ENCODE measurements at regions not wholly inside any gene's neighbourhood (a gene's known extent, or its start where the extent isn't known, plus 50 kb on each side); places are given as distances from the start of the nearest gene placed in this dataset.
"Not testable (repeated sequence)": the region's sequence is repeated elsewhere in the genome, so short reads cannot be mapped to it uniquely, and the experiment has no call there.

DNA sequence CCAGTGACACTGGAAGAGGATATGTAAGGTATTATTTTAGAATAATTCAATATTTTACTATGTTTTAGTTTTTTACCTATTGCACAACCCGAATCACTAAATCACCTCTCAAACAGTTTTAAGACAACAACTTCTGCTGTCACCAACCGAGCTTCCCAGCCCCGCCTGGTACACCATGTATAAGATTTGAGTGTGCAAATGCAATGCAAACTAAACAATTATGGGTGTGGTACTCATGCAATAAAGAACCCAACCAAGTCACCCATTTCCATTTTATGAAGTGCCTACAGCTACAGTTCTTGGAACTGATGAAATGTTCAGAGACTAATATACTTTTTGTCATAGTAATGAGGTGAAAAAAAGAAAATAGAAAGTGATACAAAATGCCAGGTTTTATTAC, 256.2 kb downstream of the TAFA4 start:
- no peak for DNase-seq

DNA sequence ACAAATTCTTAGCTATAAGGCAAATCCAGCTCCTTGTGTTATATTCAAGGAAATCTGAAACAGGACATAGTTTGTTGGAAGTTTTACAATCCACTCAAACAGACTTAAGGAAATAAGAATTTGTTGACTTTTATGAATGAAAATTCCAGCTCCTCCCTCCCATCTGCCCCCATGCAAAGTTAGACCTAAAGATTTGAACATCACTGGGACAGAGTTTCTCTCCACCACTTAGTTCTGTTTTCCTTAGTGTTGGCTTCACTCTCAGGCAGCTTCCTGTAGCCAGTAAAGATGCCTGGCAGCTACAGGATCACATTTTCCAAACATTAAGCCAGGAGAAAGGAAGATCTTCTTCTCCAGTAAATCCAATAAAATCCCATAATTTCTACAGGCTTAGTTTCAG, 265.0 kb downstream of the TAFA4 start:
- peak; percentile 31 for DNase-seq

DNA sequence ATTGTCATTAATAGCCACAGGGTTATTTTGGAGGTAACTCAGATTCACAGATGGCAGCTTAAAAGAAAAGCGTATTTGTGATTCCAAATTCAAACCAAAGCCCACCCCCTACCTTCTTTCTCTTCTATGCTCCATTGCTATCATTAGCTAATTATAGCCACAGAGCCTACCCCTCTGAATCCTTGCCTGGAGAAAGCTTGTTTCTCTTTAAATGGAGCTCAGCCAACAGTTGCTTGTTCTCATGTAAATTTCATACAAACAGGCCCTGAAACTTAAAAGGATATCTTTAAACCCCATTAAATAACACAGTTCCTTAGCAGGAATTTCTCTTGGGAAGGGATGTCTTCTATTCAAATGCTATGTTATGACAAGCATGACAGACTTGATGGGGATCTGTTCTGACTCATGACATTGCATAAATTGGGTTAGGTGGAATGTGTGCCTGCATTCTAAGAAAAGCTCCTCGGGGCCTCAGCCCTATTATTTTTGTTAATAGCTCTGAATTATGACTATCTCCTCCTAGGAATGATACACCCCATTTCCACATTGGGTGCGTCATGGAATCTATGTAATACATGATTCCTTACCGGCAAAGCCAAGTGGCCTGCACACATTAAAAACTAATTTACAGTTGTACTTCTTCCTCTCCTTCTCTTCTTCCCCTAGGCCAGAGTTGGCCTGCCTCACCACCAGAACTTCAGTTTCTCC, 265.8 kb downstream of the TAFA4 start:
- DNase-seq = peak; percentile 56

DNA sequence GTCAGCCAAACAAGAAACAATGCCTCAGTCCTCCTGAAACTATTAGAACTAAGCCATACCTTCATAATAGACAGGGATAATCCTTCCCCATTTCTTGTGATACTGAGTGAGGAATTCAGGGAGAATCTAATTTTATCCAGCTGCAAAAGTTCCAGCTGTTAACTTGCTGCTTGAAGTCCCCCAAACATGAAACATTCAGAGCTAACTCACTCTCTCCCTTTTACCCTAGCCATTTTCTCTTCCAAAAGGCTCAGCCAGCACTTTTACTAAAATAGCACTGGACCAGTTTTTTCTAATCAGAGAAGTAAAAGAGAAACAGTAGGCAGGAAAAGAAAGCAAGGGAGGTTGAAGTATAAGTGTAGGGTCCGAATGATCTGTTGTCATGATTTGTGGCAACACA, 268.1 kb downstream of the TAFA4 start:
- no peak for DNase-seq

DNA sequence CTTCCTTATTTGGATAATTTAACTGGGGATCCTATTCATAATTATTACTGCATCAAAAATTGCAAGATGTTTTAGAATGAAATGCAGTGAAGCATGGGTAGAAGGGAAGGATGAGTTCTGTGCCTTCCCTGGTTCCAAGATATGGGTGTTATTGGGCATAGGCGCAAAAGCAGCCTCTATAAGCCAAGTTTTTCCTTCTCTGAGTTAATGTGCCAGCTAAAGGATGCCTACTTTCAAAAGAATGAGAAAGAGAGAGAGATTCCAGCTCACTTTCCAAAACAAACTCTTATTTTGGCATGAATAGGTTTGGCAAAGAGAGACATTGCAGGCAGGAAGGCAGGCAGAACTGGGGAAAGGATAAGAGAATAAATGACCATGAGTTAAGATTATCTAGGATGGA, 270.2 kb downstream of the TAFA4 start:
- no peak for DNase-seq

DNA sequence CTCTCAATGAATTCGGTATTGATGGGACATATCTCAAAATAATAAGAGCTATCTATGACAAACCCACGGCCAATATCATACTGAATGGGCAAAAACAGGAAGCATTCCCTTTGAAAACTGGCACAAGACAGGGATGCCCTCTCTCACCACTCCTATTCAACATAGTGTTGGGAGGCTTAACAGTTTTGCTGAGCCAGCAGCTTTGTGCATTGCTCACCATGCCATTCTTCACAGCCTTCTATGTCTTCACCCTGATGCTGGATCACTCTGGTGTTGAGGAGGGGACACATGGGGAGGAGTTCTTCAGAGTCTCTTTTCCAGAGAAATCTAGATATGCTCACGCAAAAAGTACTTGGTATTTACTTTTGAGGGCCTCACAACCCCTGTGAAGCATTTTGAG, 281.7 kb downstream of the TAFA4 start:
- DNase-seq = not testable (repeated sequence)

DNA sequence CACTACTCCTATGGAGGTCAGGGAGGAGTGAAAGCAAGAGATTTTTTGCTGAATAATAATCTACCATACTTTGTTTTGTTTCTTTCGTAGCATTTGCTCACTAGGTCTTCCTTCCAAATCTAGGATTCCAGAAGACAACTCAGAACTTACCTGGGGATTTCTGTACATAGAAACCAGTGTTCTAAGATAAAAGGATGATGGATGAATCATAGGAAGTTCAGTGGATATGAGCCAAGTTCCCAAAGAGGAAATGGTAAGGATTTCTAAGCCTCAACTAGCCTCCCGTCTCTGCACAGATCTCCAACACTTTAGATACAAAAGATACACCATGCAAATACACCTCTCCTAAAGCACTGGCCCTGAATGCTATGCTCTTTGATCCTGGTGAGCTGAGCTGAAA, 283.9 kb downstream of the TAFA4 start:
- no peak for DNase-seq

DNA sequence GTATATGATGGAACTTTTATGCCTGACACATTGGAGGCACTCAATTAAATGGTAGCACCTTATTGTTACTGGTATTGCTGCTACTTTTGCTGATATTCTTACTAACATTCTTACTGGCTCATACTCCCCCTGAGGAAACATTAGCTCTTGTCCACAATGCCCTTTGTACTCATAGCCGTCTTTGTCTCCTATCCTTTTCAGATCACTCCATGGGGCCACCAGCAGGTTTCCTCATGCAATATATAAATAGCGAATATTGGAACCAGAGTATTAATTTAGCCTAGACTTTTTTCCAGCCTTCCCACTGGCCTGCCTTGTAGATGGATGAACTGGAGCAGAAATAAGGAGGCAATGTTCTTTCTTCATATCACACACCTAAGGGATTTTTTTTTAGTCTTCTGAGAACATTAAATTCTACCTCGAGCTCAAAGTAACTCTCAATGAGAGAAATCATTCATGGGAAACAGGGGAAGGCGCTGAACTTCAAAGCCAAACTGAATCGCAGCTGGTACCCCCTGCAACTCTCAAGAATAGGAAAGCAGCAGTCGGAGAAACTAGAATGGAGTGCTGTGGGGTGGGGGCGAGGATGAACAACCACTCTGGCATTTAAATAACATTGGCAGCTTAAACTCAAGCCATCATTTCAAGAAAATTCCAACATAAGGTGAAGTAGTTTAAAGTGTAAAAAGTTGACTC, 300.3 kb downstream of the TAFA4 start:
- DNase-seq = no peak

DNA sequence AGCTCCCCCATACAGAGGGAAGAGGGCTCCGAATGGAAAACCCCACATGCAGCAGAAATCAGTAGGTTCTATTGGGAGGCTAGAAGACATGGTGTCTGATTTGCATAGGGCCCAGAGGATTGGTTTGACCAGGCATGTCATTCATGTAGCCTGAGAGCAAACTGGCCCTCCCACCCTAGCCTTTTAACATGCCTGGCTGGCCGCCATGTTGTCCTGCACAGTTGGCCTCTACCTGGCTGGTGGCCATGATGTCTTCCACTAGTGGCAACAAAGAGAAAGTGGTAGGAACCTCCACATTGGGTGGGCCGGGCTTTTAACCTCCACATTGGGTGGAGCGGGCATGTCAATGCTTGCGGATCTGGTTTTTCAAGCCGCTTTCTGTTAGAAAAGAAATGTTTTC, 312.1 kb downstream of the TAFA4 start:
- no peak for DNase-seq

DNA sequence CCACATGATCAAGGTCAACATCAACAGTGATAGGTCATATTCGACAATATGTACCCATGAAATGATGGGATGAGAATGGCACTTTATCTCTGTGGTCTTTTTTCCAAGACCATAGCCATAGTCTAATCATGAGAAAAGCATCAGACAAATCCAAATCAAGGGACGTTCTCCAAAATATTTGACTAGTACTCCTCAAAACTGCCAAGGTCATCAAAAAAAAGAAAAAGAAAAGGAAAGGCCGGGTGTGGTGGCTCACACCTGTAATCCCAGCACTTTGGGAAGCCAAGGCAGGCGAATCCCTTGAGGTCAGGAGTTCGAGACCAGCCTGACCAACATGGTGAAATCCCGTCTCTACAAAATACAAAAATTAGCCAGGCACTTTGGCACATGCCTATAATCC, 318.3 kb downstream of the TAFA4 start:
- DNase-seq = no peak

DNA sequence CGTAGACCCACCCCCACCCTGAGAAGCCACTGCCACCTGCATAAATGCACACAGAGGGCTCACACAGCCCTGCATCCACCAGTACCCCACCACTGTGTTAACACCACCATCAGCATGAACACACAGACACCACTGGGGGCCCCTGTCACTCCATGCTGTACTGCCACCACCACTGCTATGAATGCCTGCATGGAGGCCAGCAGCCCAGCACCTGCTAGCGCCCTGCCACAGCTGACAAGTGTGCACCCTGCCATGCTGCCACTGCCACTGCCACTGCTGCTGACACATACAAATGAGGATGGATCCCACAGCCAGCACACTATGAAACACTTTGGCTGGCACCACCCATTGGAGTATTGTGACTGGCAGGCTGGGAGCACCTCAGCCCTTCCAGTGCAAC, 361.0 kb downstream of the TAFA4 start:
- no peak for DNase-seq

DNA sequence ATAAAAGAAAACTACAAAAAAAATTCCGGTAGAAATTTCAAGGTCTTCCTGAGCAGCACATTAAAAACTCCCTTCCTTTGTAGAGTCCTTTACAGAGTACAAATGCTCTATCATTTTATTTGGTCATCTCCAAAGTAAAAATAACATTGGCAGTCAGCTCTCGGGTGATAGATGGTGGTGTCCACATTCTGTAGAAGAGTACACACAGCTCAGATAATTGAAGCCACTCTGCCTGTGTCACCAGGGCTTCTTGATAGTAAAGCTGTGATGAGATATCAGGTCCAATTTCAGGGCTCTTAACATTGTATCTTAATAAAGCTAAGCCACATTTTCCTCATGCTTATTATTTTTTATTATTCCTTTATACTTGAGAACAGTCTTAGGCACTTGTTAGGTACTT, 371.6 kb downstream of the TAFA4 start:
- DNase-seq = no peak

DNA sequence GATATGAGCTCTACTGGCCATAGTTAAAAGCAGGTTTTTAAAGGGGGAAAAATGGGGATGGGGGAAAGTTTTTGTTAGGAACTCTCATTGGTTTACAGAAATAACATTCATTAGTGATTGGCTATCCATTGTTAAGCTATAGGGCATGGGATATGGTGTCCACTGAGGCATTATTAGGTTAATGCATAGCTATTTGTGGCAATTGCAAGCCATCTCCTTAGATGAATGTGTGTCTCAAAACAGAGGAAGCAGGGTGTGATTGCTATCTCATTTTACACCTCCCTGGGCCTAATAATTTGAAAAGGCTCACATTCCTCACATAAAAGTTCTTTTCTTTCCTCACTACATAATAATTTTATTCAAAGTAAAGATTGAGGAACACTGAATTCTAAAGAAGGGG, 396.6 kb downstream of the TAFA4 start:
- DNase-seq = no peak

DNA sequence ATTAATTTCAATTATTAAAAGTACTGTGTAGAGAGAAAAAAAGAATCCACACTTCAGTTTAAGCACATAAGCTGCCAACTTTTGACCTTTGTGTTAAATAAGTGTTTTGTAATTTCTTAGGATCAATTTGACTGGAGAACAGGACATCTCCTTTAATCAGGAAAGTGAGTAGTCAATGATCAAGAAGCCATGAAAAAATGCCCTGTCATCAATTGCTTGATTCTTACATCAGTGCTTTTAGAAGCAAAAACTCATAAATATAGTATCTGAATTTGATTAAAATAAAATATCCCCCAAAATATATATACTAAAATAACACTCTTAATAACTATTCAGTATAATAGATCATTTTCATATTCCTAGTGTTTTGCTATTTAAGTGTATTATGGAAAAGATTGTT, 409.0 kb downstream of the TAFA4 start:
- no peak for DNase-seq

DNA sequence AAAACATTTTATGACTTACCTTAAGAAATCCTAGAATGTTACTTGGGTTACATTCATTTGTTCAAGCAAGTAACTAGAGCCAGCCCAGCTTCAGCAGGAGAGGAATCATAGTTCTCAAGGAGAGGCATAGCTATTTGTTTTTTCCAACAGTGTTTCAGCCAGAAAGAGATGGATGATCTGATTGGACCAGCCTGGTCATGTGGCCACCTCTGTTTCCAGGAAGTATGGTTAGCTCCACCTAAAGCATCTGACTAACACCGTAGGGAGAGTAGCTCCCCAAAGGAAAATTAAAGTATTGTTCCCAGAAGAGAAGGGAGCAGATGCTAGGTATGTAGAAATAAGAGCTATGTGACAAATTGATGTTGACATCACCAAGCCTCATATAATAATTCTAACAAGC, 417.1 kb downstream of the TAFA4 start:
- no peak for DNase-seq

DNA sequence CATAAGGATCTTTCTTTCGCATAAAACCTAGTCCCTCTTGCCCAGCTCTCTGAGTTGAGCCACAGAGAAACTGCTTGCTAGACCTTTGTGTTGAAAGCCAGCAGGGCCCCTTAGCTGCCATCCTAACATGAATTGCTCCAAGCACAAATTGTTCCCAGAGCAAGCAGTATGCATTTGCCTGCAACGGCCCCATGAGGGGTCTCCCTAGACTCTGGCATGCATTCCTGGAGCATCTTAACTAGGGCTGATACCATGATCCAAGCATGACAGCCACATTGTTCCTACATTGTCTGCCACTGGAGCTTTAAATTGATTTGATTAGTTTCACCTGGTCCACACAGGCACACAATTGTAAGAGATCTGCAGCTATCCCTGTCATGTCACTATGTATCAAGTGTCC, 428.1 kb downstream of the TAFA4 start:
- no peak for DNase-seq

DNA sequence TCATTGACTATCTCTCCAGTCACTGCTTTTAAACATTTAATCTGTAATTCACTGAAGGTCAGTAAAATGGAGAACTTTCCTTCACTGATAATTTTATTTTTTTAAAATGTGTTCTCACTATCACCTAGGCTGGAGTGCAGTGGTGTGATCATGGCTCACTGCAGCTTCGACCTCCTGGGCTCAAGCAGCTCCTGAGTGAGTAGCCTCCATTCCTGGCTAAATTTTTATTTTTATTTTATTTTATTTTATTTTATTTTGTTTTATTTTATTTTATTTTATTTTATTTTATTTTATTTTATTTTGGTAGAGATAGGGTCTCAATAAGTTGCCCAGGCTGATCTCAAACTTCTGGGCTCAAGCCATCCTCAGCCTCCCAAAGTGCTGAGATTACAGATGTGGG, 446.5 kb downstream of the TAFA4 start:
- not testable (repeated sequence) for DNase-seq

DNA sequence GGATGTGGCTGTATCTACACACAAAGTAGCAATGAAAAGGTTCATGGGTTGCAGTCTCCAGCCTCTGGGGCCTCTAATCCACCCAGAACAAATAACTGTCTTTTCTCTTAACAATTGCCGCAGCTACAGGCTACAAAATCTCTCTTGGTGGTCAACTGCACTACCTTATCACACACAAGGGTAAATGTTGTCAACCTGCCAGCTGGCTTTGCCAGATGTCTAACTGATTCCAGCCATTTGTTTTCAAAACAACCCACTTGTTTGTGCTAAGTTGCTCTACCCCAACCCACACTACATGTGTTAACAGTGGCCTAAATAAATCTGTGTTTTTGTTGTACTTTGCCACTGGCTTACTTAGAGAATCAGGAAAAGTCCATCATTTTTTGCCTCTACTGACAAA, 447.3 kb downstream of the TAFA4 start:
- no peak for DNase-seq

DNA sequence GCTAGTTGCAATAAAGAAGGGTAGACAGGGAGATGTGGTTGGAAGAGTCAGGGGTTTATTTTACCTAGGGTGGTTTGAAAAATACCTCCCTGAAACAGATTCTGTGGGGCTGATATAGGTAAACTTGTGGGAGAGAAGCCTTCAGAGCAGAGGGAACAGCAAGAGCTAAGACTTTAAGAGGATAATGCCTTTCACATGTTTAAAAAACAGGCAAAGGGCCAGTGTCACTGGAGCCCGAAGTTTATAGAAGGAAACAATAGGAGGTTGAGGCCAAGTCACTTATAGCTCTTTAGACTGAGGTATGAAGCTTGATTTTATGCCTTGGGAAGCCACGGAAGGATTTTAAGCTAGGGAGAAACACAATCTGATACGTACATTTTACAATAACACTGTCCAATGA, 448.7 kb downstream of the TAFA4 start:
- peak; percentile 14 for DNase-seq

DNA sequence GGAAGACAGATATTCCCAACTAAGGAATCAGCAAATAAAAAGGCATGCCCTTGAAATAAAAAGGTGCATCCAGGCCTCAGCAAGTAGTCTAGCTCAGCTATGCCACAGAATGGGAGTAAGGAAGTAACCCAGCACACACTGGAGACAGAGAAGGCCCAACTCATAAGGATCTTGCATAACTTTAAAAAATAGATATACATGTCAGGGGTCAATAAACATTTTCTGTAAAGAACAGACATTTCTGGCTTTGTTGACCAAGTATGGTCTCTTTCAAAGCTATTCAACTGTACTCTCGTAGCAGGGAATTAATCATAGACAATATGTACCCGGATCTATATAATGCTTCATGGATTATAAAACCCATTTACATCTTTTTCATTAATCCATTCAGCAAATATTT, 449.3 kb downstream of the TAFA4 start:
- DNase-seq = no peak

DNA sequence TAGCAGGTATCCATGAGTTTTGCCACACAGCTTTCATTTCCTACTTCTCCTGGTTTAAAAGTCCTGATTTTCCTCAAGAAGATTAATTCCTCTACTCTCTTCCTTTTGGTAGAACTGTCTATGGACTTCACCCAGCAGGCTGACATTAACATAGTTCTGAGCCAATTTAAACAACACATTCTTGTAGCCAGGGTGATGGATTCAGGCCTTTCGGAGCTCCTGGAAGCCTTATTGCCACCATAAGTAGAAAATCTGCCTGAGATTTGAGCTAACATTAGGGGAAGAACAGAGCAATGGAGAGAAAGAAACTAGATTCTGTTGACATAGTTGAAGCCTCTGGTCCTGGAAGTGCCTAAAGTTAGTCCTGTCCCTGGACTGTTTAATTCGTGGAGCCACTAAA, 449.8 kb downstream of the TAFA4 start:
- no peak for DNase-seq

DNA sequence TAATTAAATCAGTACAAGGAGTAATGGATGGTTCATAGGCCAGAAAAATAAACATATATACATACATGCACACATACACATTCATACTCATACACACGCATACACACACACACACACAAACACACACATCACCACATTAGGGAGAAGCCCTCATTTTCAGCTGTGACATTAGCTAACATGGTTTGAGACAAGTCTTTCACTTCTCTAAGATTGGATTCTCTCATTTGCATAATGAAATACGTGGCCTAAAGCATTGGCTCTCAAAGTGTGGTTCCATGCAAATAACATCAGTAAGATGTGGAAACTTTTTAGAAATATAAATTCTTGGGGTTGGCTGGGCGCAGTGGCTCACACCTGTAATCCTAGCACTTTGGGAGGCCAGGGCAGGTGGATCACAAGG, 452.6 kb downstream of the TAFA4 start:
- DNase-seq = no peak

DNA sequence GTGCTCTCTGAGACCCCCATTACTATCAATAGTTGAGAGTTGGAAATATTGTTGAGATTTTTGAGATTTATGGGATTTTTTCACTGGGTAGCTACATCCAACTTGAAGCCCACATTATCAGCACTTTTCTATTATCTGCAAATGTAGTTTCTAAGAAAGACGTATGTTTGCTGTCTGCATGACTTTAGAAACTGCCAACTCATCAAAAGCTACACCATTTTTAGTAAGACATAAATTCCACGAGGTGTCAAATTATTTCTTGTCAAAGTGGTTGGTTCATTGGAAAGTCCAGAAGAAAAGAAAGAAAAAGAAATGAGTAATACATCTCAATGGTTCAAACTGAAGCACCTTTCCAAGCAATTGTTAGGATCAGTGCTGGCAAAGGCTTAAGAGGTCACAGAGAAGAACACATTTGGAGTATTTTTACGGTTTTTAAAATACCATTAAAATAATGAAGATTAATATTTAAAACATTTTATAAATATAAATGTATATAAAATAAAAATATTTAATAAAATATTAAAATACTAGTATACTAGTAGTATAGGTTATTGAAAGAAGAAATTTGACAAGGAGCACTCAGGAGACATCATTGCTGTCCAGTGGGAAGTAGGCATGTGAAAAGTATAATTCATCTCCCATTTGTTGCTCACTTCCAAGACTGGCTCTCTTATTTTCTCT, 463.5 kb downstream of the TAFA4 start:
- no peak for DNase-seq

Data from muscle of arm (tissue), 1 donor.